ENCODE measurements at regions not wholly inside any gene's neighbourhood (a gene's known extent, or its start where the extent isn't known, plus 50 kb on each side); places are given as distances from the start of the nearest gene placed in this dataset.
"Not testable (repeated sequence)": the region's sequence is repeated elsewhere in the genome, so short reads cannot be mapped to it uniquely, and the experiment has no call there.

GRCh38 chr7:110317541-110318265, 773.2 kb upstream of the LRRN3 start:
- POLR2A ChIA-PET: no interaction called here
- Mint-ChIP-seq H3K4me3 (no peak overlapping the region), H3K4me1 (ENCODE audit: low read depth) (peaks cover 5% of the 10 kb centered on the region), H3K27me3 (no peaks in the 10 kb centered on the region), H3K36me3 (ENCODE audit: low read depth) (no peaks in the 10 kb centered on the region), H3K9me3 (peaks cover 6% of the 10 kb centered on the region), H3K27ac (no peak overlapping the region)
- TF ChIP-seq, protein P1, sequence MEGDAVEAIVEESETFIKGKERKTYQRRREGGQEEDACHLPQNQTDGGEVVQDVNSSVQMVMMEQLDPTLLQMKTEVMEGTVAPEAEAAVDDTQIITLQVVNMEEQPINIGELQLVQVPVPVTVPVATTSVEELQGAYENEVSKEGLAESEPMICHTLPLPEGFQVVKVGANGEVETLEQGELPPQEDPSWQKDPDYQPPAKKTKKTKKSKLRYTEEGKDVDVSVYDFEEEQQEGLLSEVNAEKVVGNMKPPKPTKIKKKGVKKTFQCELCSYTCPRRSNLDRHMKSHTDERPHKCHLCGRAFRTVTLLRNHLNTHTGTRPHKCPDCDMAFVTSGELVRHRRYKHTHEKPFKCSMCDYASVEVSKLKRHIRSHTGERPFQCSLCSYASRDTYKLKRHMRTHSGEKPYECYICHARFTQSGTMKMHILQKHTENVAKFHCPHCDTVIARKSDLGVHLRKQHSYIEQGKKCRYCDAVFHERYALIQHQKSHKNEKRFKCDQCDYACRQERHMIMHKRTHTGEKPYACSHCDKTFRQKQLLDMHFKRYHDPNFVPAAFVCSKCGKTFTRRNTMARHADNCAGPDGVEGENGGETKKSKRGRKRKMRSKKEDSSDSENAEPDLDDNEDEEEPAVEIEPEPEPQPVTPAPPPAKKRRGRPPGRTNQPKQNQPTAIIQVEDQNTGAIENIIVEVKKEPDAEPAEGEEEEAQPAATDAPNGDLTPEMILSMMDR (IDR thresholded peaks at IDR 0.05): no peak
- CTCF ChIA-PET: no interaction called here
- ATAC-seq: peak; percentile 39
- intact Hi-C loops (cut with micrococcal nuclease): no loop called here
- peak; percentile 4 for DNase-seq

- H3K9me3 Mint-ChIP-seq; H3K27ac Mint-ChIP-seq; ATAC-seq; intact Hi-C loops (cut with micrococcal nuclease); H3K36me3 Mint-ChIP-seq (ENCODE audit: low read depth); H3K4me1 Mint-ChIP-seq (ENCODE audit: low read depth); POLR2A ChIA-PET; CTCF ChIA-PET; H3K27me3 Mint-ChIP-seq; H3K4me3 Mint-ChIP-seq: not testable (repeated sequence)
- peak; percentile 14 for DNase-seq
Measured at GRCh38 chr7:110320285-110320684, 770.6 kb upstream of the LRRN3 start.

- Mint-ChIP-seq H3K4me3 (no peak overlapping the region), H3K27ac (no peak overlapping the region), H3K9me3 (peaks cover 6% of the 10 kb centered on the region), H3K36me3 (ENCODE audit: low read depth) (no peaks in the 10 kb centered on the region), H3K27me3 (no peaks in the 10 kb centered on the region), H3K4me1 (ENCODE audit: low read depth) (peaks cover 3% of the 10 kb centered on the region)
- ChIA-PET POLR2A (no interaction called here), CTCF (no interaction called here)
- ATAC-seq: no peak
- intact Hi-C loops (cut with micrococcal nuclease): no loop called here
- DNase-seq: no peak
- TF ChIP-seq, protein P1 (IDR thresholded peaks at IDR 0.05): no peak
Measured at GRCh38 chr7:110322796-110323195, 768.1 kb upstream of the LRRN3 start.

DNA sequence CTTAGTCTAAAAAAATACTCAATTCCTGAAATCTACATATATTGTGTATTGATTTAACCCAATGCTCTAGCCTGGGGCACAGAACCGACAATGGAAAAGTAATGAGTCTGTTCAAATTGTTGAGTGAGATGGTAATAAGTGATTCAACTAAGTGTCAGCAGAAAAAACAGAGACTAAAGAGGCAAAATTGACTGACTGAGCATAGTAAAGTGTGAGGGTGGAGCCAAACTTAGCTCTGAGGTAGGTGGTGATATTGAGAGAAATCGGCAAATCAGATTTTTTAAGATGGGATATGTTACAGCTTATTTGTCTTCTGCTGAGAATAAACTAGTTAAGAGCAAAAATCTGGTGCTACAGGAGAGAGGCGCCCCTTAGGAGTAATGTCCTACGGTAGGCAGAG, 764.0 kb upstream of the LRRN3 start:
- no peak for ATAC-seq
- H3K36me3 Mint-ChIP-seq (ENCODE audit: low read depth): no peaks in the 10 kb centered on the region
- H3K4me1 Mint-ChIP-seq (ENCODE audit: low read depth): no peaks in the 10 kb centered on the region
- H3K9me3 Mint-ChIP-seq: no peaks in the 10 kb centered on the region
- TF ChIP-seq, protein P1 (IDR thresholded peaks at IDR 0.05): no peak
- ChIA-PET POLR2A (no interaction called here), CTCF (no interaction called here)
- DNase-seq: no peak
- no peak overlapping the region for H3K4me3 Mint-ChIP-seq
- intact Hi-C loops (cut with micrococcal nuclease): no loop called here
- H3K27me3 Mint-ChIP-seq: no peaks in the 10 kb centered on the region
- H3K27ac Mint-ChIP-seq: no peak overlapping the region

DNA sequence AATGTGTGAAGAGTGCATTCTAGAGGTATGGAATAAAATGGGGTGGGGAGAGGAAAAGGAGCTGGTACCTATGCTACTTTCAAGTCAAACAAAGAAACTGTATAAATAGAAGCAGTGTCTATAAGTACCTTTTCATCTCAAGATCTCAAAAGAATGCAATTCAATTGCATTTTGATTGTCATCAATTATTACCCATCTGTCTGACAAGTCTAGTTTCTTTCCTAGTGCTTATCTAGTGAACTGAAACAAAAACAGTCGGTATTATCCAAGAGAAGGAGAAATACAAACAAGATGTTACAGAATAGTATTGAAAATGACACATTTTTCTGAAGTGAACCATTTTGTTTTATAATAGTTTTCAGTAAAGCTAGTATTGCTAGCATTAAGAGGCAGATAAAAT, 754.5 kb upstream of the LRRN3 start:
- Mint-ChIP-seq H3K4me1 (ENCODE audit: low read depth) (no peaks in the 10 kb centered on the region), H3K36me3 (ENCODE audit: low read depth) (no peaks in the 10 kb centered on the region), H3K27ac (no peak overlapping the region), H3K9me3 (peaks cover 4% of the 10 kb centered on the region), H3K27me3 (no peaks in the 10 kb centered on the region), H3K4me3 (no peak overlapping the region)
- DNase-seq: no peak
- ChIA-PET POLR2A (no interaction called here), CTCF (no interaction called here)
- ATAC-seq: no peak
- intact Hi-C loops (cut with micrococcal nuclease): no loop called here
- TF ChIP-seq, protein P1 (IDR thresholded peaks at IDR 0.05): no peak

All from activated CD8-positive, alpha-beta T cell treated with anti-CD3 and anti-CD28 coated beads for 36 hours (primary cell).